Fibroblast of villous mesenchyme (primary cell): ENCODE measurements at regions not wholly inside any gene's neighbourhood (a gene's known extent, or its start where the extent isn't known, plus 50 kb on each side); places are given as distances from the start of the nearest gene placed in this dataset.
A peak's percentile ranks its signal among the peaks of the same experiment; 100 is the strongest.
"Not testable (repeated sequence)": the region's sequence is repeated elsewhere in the genome, so short reads cannot be mapped to it uniquely, and the experiment has no call there.

ENCODE experiments used
- DNase-seq: peaks from one replicate; pipeline ENCODE4 v3.0.0-alpha.2; 2010; ENCODE audit warnings: low read depth
- H3K4me3 ChIP-seq: 2 replicates; pipeline ENCODE4 v1.5.1; 2011; ENCODE audit warnings: low read depth, mild to moderate bottlenecking, low read length
- TF ChIP-seq, protein P1 (sequence below): IDR thresholded peaks from 2 replicates; pipeline ENCODE4 v1.5.1; 2012; ENCODE audit warnings: low read depth, mild to moderate bottlenecking, low read length; ENCODE audit not compliant: insufficient read depth

DNA sequence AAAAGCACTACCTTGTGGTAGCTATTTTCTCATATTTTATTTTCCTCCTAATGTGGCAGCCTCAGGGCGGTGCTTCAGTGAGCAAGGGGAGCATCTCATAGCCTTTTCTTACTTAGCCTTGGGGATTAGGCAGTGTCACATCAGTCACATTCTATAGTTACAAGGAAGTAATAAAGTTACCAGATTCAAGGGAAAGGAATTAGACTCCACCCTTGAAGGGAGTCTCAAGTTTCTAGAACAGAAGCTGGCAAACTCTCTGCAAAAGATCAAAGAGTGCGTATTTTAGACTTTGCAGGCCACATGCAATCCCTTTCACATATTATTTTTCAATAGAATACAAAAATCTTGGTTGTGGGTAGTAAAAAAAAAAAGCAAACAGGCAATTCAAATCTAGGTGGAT is 350.4 kb downstream of the AMY1C start:
- H3K4me3 ChIP-seq = no peak overlapping the region
- no peak for DNase-seq
- TF ChIP-seq, protein P1, sequence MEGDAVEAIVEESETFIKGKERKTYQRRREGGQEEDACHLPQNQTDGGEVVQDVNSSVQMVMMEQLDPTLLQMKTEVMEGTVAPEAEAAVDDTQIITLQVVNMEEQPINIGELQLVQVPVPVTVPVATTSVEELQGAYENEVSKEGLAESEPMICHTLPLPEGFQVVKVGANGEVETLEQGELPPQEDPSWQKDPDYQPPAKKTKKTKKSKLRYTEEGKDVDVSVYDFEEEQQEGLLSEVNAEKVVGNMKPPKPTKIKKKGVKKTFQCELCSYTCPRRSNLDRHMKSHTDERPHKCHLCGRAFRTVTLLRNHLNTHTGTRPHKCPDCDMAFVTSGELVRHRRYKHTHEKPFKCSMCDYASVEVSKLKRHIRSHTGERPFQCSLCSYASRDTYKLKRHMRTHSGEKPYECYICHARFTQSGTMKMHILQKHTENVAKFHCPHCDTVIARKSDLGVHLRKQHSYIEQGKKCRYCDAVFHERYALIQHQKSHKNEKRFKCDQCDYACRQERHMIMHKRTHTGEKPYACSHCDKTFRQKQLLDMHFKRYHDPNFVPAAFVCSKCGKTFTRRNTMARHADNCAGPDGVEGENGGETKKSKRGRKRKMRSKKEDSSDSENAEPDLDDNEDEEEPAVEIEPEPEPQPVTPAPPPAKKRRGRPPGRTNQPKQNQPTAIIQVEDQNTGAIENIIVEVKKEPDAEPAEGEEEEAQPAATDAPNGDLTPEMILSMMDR = no peak

DNA sequence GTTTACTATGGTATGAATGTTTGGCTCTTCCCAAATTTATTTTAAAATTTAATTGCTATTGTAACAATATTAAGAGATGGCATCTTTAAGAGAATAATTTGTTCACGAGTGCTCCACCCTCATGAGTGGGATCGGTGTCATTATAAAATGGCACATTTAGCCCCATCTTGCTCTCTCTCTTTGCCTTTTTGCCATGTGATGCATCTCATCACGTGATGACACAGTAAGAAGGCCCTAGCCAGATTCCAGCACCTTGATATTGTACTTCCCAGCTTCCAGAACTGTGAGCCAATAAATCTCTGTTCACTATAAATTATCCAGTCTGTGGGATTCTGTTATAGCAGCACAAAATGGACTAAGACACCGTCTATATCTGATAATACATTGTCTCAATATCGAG is 355.8 kb downstream of the AMY1C start:
- no peak overlapping the region for H3K4me3 ChIP-seq
- TF ChIP-seq, protein P1 = no peak
- DNase-seq = no peak

DNA sequence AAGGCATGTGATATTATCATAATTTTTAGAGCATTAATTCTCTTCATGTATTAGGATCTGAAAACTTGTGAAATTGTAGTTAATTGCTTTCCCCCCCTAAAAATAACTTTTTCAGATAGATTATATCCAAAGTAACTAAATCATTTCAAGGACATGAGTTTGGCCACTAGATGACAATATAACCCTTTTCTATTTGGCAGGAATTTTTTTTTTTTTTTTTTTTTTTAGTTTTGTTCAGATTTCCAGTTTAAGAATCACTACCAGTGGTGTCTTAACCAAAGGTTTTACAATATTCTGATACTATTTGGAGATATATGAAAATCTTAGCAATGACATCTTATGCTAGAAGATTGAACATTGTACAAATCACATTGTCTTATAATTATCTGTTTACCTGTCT is 370.8 kb downstream of the AMY1C start:
- TF ChIP-seq, protein P1 = no peak
- H3K4me3 ChIP-seq = no peak overlapping the region
- no peak for DNase-seq

DNA sequence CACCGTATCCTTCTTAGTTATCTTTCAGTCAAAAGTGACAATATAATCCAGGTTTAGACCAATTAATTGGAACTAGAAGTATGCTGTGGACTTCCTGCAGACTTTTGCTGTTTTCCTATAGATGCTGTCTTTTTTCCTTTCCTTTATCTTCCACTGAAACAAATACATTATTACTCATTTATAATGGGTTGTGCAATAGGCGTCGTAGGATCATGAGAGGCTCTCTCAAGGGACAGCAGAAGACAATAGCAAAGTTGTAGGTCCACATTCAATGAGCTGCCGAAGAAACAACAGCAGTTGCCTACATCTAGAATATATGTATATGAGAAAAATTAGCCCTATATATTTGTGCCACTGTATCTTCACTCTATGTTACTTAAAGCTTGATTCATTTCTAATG is 371.6 kb downstream of the AMY1C start:
- TF ChIP-seq, protein P1 = no peak

DNA sequence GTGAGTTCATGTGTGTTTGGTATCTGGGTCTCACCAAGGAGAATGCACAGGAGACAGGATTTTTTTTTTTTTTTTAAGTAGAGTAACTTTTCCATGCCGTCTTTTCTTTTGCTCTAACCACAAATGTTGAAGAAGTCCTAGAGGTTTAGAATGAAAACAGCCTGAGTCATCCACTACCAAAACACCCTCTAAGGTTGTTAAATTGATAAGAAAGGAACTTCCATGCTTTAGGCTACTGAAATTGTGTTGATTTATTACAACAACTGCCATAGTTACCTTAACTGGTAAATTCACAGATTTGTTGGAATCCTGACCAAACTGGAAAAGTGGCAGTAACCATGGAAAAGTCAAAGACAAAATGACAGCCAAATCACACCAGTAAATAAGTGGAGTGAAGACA is 375.6 kb downstream of the AMY1C start:
- no peak overlapping the region for H3K4me3 ChIP-seq
- no peak for DNase-seq
- TF ChIP-seq, protein P1 = no peak

More for the DNA sequence above, 371.6 kb downstream of the AMY1C start:
- no peak for DNase-seq
- H3K4me3 ChIP-seq = no peak overlapping the region

GRCh38 chr1:104125970-104126369 is 376.3 kb downstream of the AMY1C start:
- DNase-seq = no peak
- TF ChIP-seq, protein P1 = no peak
- no peak overlapping the region for H3K4me3 ChIP-seq

- no peak overlapping the region for H3K4me3 ChIP-seq
- no peak for DNase-seq
- TF ChIP-seq, protein P1 = peak; percentile 4
Measured at GRCh38 chr1:104132382-104132973, 382.8 kb downstream of the AMY1C start.

DNA sequence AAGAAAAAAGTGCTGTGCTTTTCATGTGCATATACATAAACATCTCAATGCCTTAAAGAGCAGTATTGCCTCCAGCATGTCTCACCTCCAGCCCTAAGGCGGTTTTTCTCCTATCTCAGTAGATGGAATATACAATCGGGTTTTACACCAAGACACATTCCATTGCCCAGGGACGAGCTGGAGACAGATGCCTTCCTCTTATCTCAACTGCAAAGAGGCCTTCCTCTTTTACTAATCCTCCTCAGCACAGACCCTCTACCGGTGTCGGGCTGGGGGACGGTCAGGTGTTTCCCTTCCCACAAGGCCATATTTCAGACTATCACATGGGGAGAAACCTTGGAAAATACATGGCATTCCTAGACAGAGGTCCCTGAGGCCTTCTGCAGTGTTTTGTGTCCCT is 385.3 kb downstream of the AMY1C start:
- DNase-seq, H3K4me3 ChIP-seq: not testable (repeated sequence)
